HEK293 (cell line): ENCODE measurements at regions not wholly inside any gene's neighbourhood (a gene's known extent, or its start where the extent isn't known, plus 50 kb on each side); places are given as distances from the start of the nearest gene placed in this dataset.

Experiments used
- CTCF ChIA-PET: fragments of 350-600 bp; formaldehyde crosslinking; extraction: SDS; loops from one replicate; lab custom pipeline; 2021; ENCODE audit warnings: antibody characterized with exemption; lab: Yijun Ruan, JAX
- POLR2A ChIA-PET: fragments of 300-600 bp; formaldehyde crosslinking; extraction: SDS; loops from one replicate; lab custom pipeline; 2020; ENCODE audit warnings: antibody characterized with exemption, inconsistent platforms; lab: Yijun Ruan, JAX
- H3K27ac ChIP-seq: fragments of 200-500 bp; sonication (Bioruptor generic); 2 replicates; pipeline ENCODE4 v1.5.1; 2014; ENCODE audit warnings: low read depth, low read length, control low read depth, inconsistent platforms; ENCODE audit errors: extremely low read depth
- H3K36me3 ChIP-seq, 2 experiments: fragments of 200-500 bp in 1 of 2; sonication (Bioruptor generic) in 1 of 2; 1 replicate in 1 of 2; 2 replicates in 1 of 2; pipeline ENCODE4 v1.5.1; 2014 to 2017; ENCODE audit warnings: inconsistent platforms in 2 of 2, low read length in 2 of 2; ENCODE audit not compliant: control insufficient read depth in 2 of 2, insufficient read depth in 1 of 2
- H3K4me1 ChIP-seq: fragments of 200-500 bp; sonication (Bioruptor generic); 2 replicates; pipeline ENCODE4 v1.5.1; 2014; ENCODE audit warnings: mild to moderate bottlenecking, low read length, inconsistent platforms; ENCODE audit not compliant: control insufficient read depth, insufficient read depth
- H3K4me3 ChIP-seq: 2 replicates; pipeline ENCODE4 v1.5.1; 2011; ENCODE audit warnings: low read depth, mild to moderate bottlenecking, control low read depth, low read length, moderate library complexity
- H3K9me3 ChIP-seq: fragments of 200-500 bp; sonication (Bioruptor generic); 2 replicates; pipeline ENCODE4 v1.5.1; 2014; ENCODE audit warnings: low read depth, low read length, inconsistent platforms; ENCODE audit not compliant: control insufficient read depth, insufficient read depth
- HOXA7 ChIP-seq: sonication (generic); formaldehyde crosslinking; IDR thresholded peaks from 2 replicates; pipeline ENCODE4 v1.8.1; 2022; ENCODE audit warnings: missing genetic modification reagents, borderline replicate concordance
- KLF7 ChIP-seq: fragments of 450-650 bp; formaldehyde crosslinking; IDR thresholded peaks from 2 replicates; pipeline ENCODE4 v1.5.1; 2016; ENCODE audit warnings: missing biosample characterization, missing genetic modification characterization, borderline replicate concordance
- KLF9 ChIP-seq: fragments of 450-650 bp; formaldehyde crosslinking; IDR thresholded peaks from 2 replicates; pipeline ENCODE4 v1.5.1; 2016; ENCODE audit warnings: missing biosample characterization, missing genetic modification characterization, low read depth
- PBX3 ChIP-seq: sonication (generic); formaldehyde crosslinking; IDR thresholded peaks from 2 replicates; pipeline ENCODE4 v1.8.1; 2022; ENCODE audit warnings: mild to moderate bottlenecking, moderate library complexity, missing genetic modification reagents
- TCF7L2 ChIP-seq: IDR thresholded peaks from 2 replicates; pipeline ENCODE4 v1.6.1; 2011; ENCODE audit warnings: low read depth, mild to moderate bottlenecking, inconsistent platforms, low read length, moderate library complexity, borderline replicate concordance
- TRIM28 ChIP-seq: IDR thresholded peaks from 2 replicates; pipeline ENCODE4 v1.6.1; 2011; ENCODE audit warnings: low read length, control low read depth, borderline replicate concordance
- ZFP41 ChIP-seq: fragments of 450-650 bp; formaldehyde crosslinking; IDR thresholded peaks from 2 replicates; pipeline ENCODE4 v1.5.1; 2016; ENCODE audit warnings: missing biosample characterization, missing genetic modification characterization, borderline replicate concordance
- ZFP69B ChIP-seq: fragments of 450-650 bp; formaldehyde crosslinking; IDR thresholded peaks from 2 replicates; pipeline ENCODE4 v1.5.1; 2016; ENCODE audit warnings: missing biosample characterization, missing genetic modification characterization
- ZNF157 ChIP-seq: fragments of 450-650 bp; formaldehyde crosslinking; IDR thresholded peaks from 2 replicates; pipeline ENCODE4 v1.5.1; 2016; ENCODE audit warnings: missing biosample characterization, missing genetic modification characterization
- ZNF175 ChIP-seq: fragments of 450-650 bp; formaldehyde crosslinking; IDR thresholded peaks from 2 replicates; pipeline ENCODE4 v1.5.1; 2016; ENCODE audit warnings: missing biosample characterization, missing genetic modification characterization
- ZNF2 ChIP-seq: fragments of 450-650 bp; formaldehyde crosslinking; IDR thresholded peaks from 2 replicates; pipeline ENCODE4 v1.5.1; 2016; ENCODE audit warnings: missing biosample characterization, missing genetic modification characterization
- ZNF211 ChIP-seq: fragments of 450-650 bp; formaldehyde crosslinking; IDR thresholded peaks from 2 replicates; pipeline ENCODE4 v1.5.1; 2016; ENCODE audit warnings: low read depth, missing biosample characterization, missing genetic modification characterization
- ZNF248 ChIP-seq: fragments of 450-650 bp; formaldehyde crosslinking; IDR thresholded peaks from 2 replicates; pipeline ENCODE4 v1.5.1; 2017; ENCODE audit warnings: missing biosample characterization, missing genetic modification characterization
- ZNF311 ChIP-seq: fragments of 450-650 bp; formaldehyde crosslinking; IDR thresholded peaks from 2 replicates; pipeline ENCODE4 v1.5.1; 2017; ENCODE audit warnings: missing biosample characterization, missing genetic modification characterization, borderline replicate concordance
- ZNF350 ChIP-seq: fragments of 450-650 bp; formaldehyde crosslinking; IDR thresholded peaks from 2 replicates; pipeline ENCODE4 v1.5.0; 2017; ENCODE audit warnings: missing biosample characterization, mild to moderate bottlenecking, missing genetic modification characterization
- ZNF426 ChIP-seq: fragments of 450-650 bp; formaldehyde crosslinking; IDR thresholded peaks from 2 replicates; pipeline ENCODE4 v1.5.1; 2017; ENCODE audit warnings: missing biosample characterization, missing genetic modification characterization, mild to moderate bottlenecking, inconsistent platforms, moderate library complexity
- ZNF544 ChIP-seq: fragments of 450-650 bp; formaldehyde crosslinking; IDR thresholded peaks from 2 replicates; pipeline ENCODE4 v1.5.0; 2017; ENCODE audit warnings: missing biosample characterization, missing genetic modification characterization
- ZNF658 ChIP-seq: fragments of 450-650 bp; formaldehyde crosslinking; IDR thresholded peaks from 2 replicates; pipeline ENCODE4; 2016; ENCODE audit warnings: missing biosample characterization, missing genetic modification characterization
- ZNF660 ChIP-seq: fragments of 450-650 bp; IDR thresholded peaks from 2 replicates; pipeline ENCODE4 v1.5.1; 2018; ENCODE audit warnings: missing biosample characterization, mild to moderate bottlenecking, missing genetic modification characterization
- ZSCAN16 ChIP-seq: fragments of 450-650 bp; formaldehyde crosslinking; IDR thresholded peaks from 2 replicates; pipeline ENCODE4 v1.5.1; 2016; ENCODE audit warnings: missing biosample characterization, missing genetic modification characterization
- TF ChIP-seq, protein P1 (sequence below): fragments of 450-650 bp; formaldehyde crosslinking; IDR thresholded peaks from 2 replicates; pipeline ENCODE4 v1.5.1; 2016; ENCODE audit warnings: missing biosample characterization, missing genetic modification characterization
- TF ChIP-seq, protein P2 (sequence below): fragments of 450-650 bp; formaldehyde crosslinking; IDR thresholded peaks from 2 replicates; pipeline ENCODE4 v1.5.1; 2016; ENCODE audit warnings: missing biosample characterization, missing genetic modification characterization, low read depth
- TF ChIP-seq, protein P3 (sequence below): fragments of 450-650 bp; formaldehyde crosslinking; IDR thresholded peaks from 2 replicates; pipeline ENCODE4 v1.5.1; 2016; ENCODE audit warnings: missing biosample characterization, missing genetic modification characterization, borderline replicate concordance

DNA sequence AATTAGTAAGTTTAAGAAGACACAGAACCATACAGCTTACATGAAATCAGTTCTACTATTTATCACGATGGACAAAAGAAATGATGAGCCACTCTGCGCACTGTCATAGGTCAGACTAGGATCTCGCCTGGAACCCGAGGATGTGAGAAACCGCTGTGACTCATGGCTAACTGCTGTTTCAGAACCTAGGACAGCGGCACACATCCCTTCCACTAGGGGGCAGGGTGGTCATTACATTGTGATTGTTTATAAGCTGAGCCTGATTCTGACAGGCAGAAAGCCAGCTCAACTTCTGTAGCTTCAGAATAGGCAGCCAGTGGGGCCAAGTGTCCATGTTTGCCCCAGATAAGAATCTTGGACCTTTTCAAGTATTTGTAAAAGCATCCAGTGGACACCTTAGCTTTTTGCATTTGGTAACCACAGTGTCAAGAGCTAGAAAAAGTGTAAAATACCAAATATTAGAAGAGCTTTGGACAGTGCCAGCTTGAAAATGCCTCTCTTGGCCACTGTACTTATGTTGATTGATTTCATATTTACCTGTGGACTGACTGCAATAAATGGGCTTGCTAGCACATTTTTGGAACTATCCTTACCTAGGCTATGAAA, 115.8 kb downstream of the KBTBD8 start (continued):
- peak; percentile 86 for TF ChIP-seq ZNF660 (tag by site-specific recombination)
- peak; percentile 97 for TF ChIP-seq ZNF2 (tag by site-specific recombination)
- TF ChIP-seq, protein P1, sequence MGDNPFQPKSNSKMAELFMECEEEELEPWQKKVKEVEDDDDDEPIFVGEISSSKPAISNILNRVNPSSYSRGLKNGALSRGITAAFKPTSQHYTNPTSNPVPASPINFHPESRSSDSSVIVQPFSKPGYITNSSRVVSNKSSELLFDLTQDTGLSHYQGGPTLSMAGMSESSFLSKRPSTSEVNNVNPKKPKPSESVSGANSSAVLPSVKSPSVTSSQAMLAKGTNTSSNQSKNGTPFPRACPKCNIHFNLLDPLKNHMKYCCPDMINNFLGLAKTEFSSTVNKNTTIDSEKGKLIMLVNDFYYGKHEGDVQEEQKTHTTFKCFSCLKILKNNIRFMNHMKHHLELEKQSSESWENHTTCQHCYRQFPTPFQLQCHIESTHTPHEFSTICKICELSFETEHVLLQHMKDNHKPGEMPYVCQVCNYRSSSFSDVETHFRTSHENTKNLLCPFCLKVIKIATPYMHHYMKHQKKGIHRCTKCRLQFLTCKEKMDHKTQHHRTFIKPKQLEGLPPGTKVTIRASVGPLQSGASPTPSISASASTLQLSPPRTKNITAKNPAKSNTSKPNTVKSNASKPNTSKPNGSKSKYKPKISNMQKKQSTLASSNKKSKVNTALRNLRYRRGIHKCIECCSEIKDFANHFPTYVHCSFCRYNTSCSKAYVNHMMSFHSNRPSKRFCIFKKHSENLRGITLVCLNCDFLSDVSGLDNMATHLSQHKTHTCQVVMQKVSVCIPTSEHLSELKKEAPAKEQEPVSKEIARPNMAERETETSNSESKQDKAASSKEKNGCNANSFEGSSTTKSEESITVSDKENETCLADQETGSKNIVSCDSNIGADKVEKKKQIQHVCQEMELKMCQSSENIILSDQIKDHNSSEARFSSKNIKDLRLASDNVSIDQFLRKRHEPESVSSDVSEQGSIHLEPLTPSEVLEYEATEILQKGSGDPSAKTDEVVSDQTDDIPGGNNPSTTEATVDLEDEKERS (tag by site-specific recombination): no peak
- TF ChIP-seq KLF9: no peak
- TF ChIP-seq ZNF311 (tag by site-specific recombination): no peak
- no peak for TF ChIP-seq ZNF658 (tag by site-specific recombination)
- TF ChIP-seq TCF7L2: no peak
- TF ChIP-seq ZNF175: no peak

- ChIA-PET POLR2A (no interaction called here), CTCF (interaction anchor here (0.7 kb wide), 1 partner anchor 203 kb away, joined by 3 read pairs; no protein-coding TSS in a partner anchor)
- H3K4me3 ChIP-seq: no peak overlapping the region
- no peaks in the 10 kb centered on the region for H3K36me3 ChIP-seq
- no peaks in the 10 kb centered on the region for H3K9me3 ChIP-seq
- TF ChIP-seq, protein P2, sequence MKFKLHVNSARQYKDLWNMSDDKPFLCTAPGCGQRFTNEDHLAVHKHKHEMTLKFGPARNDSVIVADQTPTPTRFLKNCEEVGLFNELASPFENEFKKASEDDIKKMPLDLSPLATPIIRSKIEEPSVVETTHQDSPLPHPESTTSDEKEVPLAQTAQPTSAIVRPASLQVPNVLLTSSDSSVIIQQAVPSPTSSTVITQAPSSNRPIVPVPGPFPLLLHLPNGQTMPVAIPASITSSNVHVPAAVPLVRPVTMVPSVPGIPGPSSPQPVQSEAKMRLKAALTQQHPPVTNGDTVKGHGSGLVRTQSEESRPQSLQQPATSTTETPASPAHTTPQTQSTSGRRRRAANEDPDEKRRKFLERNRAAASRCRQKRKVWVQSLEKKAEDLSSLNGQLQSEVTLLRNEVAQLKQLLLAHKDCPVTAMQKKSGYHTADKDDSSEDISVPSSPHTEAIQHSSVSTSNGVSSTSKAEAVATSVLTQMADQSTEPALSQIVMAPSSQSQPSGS (tag by site-specific recombination): peak; percentile 37; the same call in 1 of the 2 replicates
- TF ChIP-seq KLF7 (tag by site-specific recombination) (no peak), HOXA7 (CRISPR knock-in tag) (no peak)
- H3K27ac ChIP-seq: no peak overlapping the region
- H3K4me1 ChIP-seq: no peaks in the 10 kb centered on the region
Measured at GRCh38 chr3:67118122-67118521, 120.0 kb downstream of the KBTBD8 start.

GRCh38 chr3:67118635-67119034, 120.5 kb downstream of the KBTBD8 start:
- TF ChIP-seq ZFP41 (tag by site-specific recombination) (no peak), ZNF544 (tag by site-specific recombination) (no peak), TRIM28 (no peak), ZNF350 (tag by site-specific recombination) (no peak), ZNF211 (tag by site-specific recombination) (no peak), ZNF248 (no peak), ZNF157 (no peak), ZNF426 (tag by site-specific recombination) (no peak), PBX3 (CRISPR knock-in tag) (no peak), ZFP69B (tag by site-specific recombination) (no peak), ZSCAN16 (no peak)
- TF ChIP-seq, protein P3, sequence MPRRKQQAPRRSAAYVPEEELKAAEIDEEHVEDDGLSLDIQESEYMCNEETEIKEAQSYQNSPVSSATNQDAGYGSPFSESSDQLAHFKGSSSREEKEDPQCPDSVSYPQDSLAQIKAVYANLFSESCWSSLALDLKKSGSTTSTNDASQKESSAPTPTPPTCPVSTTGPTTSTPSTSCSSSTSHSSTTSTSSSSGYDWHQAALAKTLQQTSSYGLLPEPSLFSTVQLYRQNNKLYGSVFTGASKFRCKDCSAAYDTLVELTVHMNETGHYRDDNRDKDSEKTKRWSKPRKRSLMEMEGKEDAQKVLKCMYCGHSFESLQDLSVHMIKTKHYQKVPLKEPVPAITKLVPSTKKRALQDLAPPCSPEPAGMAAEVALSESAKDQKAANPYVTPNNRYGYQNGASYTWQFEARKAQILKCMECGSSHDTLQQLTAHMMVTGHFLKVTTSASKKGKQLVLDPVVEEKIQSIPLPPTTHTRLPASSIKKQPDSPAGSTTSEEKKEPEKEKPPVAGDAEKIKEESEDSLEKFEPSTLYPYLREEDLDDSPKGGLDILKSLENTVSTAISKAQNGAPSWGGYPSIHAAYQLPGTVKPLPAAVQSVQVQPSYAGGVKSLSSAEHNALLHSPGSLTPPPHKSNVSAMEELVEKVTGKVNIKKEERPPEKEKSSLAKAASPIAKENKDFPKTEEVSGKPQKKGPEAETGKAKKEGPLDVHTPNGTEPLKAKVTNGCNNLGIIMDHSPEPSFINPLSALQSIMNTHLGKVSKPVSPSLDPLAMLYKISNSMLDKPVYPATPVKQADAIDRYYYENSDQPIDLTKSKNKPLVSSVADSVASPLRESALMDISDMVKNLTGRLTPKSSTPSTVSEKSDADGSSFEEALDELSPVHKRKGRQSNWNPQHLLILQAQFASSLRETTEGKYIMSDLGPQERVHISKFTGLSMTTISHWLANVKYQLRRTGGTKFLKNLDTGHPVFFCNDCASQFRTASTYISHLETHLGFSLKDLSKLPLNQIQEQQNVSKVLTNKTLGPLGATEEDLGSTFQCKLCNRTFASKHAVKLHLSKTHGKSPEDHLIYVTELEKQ (tag by site-specific recombination): no peak
- TF ChIP-seq, all 188 proteins: peak for 0
- H3K4me3 ChIP-seq: no peak overlapping the region

More at GRCh38 chr3:67118635-67119034, 120.5 kb downstream of the KBTBD8 start:
- no peaks in the 10 kb centered on the region for H3K4me1 ChIP-seq
- no peaks in the 10 kb centered on the region for H3K36me3 ChIP-seq
- H3K9me3 ChIP-seq: no peaks in the 10 kb centered on the region
- ChIA-PET POLR2A (no interaction called here), CTCF (no interaction called here)
- no peak overlapping the region for H3K27ac ChIP-seq
